ENCODE measurements at regions not wholly inside any gene's neighbourhood (a gene's known extent, or its start where the extent isn't known, plus 50 kb on each side); places are given as distances from the start of the nearest gene placed in this dataset.

- no peak for TF ChIP-seq SAP30 (IDR thresholded peaks at IDR 0.05; ENCODE audit: insufficient read depth, insufficient replicate concordance, low read length)
These were observed 89.0 kb upstream of the CDH4 start (continued) for GRCh38 chr20:61163031-61163430.

All from H1 (cell line).